Fibroblast of skin of left biceps (primary cell): ENCODE measurements at regions not wholly inside any gene's neighbourhood (a gene's known extent, or its start where the extent isn't known, plus 50 kb on each side); places are given as distances from the start of the nearest gene placed in this dataset.
"Not testable (repeated sequence)": the region's sequence is repeated elsewhere in the genome, so short reads cannot be mapped to it uniquely, and the experiment has no call there.

Experiments used
- DNase-seq, 2 experiments: peaks; one replicate each; pipeline ENCODE4 v3.0.0-alpha.2; 2013; ENCODE audit warnings: low read depth in 2 of 2

- DNase-seq: not testable (repeated sequence)
Measured at GRCh38 chr6:60574723-60575122, 1711.3 kb downstream of the KHDRBS2 start.

- not testable (repeated sequence) for DNase-seq
Measured at GRCh38 chr6:60572607-60573006, 1713.4 kb downstream of the KHDRBS2 start.

- not testable (repeated sequence) for DNase-seq
Measured at GRCh38 chr6:60571293-60572016, 1714.6 kb downstream of the KHDRBS2 start.

GRCh38 chr6:60570599-60570998 is 1715.4 kb downstream of the KHDRBS2 start:
- DNase-seq: not testable (repeated sequence)

GRCh38 chr6:60567447-60568187 is 1718.4 kb downstream of the KHDRBS2 start:
- DNase-seq: not testable (repeated sequence)

GRCh38 chr6:60566387-60566786 is 1719.6 kb downstream of the KHDRBS2 start:
- not testable (repeated sequence) for DNase-seq

DNA sequence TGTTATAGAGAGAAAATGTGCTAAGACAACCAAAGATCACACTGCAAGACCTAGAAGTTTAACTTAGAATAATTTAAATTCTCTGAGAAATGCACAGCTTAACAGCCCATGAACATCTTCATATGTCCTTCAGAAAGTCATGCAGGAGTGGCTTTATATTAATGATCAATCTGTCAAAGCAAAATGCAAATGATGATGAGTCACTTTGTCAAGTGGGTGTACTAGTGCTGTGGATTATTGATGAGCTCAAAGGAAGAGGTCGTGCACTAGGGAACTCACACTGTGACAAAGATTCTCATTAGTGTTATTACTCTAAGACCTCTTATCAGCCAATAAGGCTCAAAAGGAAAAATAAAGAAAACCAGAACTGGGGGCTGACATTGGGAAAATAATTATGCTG is 1726.3 kb downstream of the KHDRBS2 start:
- not testable (repeated sequence) for DNase-seq

DNA sequence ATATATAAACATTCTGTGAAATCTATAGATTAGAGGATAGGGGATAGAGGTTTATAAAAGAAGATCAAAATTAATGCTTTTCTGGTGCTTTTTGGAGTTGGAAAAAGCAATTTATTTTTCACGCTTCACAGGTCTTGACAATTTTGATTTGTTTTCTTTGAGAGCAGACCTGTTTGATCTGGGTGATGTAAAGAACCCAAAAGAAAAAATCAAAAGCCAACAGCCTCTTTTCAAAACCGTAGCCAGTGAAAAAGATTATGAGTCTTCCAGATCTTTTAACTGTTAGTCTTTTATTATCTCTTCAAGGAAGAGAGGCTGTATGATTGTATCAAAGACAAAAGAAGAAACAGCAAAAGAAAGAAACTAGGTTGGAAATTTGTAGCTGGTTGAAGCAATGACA is 1738.7 kb downstream of the KHDRBS2 start:
- DNase-seq: not testable (repeated sequence)

DNA sequence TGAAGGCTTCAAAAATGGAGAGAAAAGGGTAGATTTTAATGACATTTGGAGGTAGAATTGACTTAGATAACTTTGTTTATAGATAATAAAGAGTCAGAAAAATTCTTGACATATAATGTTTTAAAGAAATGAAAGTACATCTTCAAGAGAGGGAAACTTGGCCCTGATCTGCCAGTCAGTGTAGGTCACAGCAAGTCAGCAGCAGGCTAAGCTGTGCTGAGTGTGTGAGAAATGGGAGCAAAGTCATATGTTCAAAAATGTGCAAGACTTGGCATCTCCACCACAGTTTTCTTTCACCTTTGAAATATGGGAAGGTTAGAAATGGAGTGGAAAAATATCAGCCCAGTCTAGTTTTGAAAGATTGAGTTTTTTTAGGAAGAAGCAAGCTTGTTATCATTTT is 1761.3 kb downstream of the KHDRBS2 start:
- not testable (repeated sequence) for DNase-seq

DNA sequence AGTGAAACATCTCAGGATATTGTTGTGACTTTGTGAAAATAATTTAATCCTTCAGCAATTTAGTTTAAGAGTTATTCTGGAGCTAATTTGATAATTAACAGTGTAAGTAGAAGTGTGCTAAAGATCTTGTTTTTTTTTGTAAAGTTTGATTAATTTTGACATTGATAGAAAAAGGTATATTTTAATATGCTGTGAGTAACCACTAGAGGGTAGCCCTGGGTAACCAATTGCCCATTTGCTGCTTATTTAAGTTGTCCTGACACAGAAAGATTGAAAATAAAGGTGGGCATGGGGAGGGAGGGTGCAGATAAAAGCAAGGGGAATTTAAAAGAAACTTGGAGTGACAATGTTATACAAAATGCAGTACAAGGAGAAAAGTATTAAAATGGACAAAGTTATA is 1808.3 kb downstream of the KHDRBS2 start:
- DNase-seq: not testable (repeated sequence)

- DNase-seq: not testable (repeated sequence)
Measured at GRCh38 chr6:60473805-60474204, 1812.2 kb downstream of the KHDRBS2 start.

GRCh38 chr6:60471426-60471825 is 1814.6 kb downstream of the KHDRBS2 start:
- not testable (repeated sequence) for DNase-seq

DNA sequence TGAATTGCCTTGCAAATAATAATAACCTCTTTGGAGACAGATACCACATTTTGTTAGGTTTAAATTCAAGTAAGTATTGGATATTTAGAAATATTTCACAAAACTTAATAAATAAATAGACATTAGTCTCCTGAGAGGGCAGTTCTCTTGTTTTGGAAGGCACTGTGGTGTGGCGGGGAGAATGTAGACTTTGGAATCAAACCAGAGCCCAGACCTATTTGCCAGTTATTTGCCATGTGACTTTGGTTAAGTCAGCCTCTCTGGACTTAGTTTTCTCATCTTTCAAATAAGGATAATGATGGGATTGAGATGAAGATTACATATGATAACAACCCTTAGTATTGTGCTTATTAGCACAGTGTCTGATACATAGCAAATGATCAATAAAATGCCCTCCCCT is 1835.6 kb downstream of the KHDRBS2 start:
- DNase-seq: not testable (repeated sequence)

GRCh38 chr6:60444532-60444931 is 1841.5 kb downstream of the KHDRBS2 start:
- not testable (repeated sequence) for DNase-seq

DNA sequence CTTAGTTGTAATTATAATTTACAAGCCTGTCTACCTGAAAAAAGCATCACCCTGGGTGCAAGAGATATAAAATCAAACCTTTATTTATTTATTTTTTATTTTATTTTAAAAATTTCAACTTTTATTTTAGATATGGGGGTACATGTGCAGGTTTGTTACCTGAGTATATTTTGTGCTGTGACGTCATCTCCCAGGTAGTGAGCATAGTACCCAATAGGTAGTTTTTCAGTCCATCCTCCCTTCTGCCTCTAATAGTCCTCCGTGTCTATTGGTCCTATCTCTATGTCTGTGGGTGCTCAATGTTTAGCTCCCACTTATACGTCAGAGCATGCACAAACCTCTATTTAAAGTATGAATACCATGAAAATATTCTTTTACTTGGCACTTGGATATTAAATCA is 1846.3 kb downstream of the KHDRBS2 start:
- not testable (repeated sequence) for DNase-seq

- DNase-seq: not testable (repeated sequence)
Measured at GRCh38 chr6:60422691-60423090, 1863.3 kb downstream of the KHDRBS2 start.

DNA sequence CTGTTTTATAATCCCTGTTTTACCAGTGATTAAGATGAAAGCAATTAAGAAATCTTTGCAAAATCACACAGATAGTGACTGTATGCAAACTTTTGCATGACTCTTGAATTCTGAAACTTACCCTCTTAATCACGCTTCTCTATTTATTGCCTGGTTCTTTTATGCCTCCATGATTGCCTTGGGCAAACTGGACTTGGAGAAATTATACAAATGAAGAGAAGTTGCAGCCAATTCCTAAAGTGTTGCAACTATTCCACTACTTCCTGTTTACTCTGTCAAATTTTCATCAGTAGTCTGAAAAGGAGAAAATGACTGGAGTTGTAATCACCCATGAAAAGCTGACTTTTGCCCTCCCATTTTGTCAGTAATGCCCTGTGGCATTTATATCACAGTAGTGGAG is 1869.9 kb downstream of the KHDRBS2 start:
- not testable (repeated sequence) for DNase-seq

- DNase-seq: not testable (repeated sequence)
Measured at GRCh38 chr6:60408747-60409146, 1877.3 kb downstream of the KHDRBS2 start.

DNA sequence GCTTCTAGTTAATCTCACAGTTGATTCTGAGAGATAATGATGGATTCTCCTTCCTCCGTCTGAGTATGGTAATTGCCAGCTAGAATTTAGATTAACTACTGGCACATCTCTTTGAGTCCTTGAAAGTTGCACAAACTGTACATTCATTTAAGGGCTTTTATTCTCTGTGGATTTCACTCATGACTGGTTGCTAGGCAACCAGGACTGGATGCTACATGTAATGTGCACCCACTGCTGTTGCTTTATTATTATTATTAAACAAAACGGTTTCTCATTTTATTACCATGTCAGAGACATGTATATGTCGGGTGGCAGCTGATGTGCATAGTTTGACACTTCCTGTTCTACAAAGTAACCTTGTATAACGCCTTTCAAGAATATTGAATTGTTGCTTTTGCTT is 1882.8 kb downstream of the KHDRBS2 start:
- DNase-seq: not testable (repeated sequence)

DNA sequence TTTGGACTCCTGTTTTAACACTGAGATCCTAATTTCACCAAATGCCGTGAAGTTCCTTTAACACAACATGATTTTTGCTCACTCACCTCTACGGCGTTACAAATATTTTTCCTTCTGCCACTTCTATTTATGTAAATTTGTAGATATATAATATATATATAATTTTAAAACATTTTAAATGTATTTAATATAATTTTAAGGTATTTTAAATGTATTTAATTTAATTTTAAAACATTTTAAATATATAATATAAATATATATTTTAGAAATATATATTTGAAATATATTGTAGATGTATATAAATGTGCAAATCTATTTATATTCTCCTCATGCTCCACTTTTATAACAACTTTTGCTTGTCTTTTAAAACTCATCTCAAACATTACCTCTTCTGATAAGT is 1883.5 kb downstream of the KHDRBS2 start:
- not testable (repeated sequence) for DNase-seq

- not testable (repeated sequence) for DNase-seq
Measured at GRCh38 chr6:60395261-60395660, 1890.8 kb downstream of the KHDRBS2 start.

- DNase-seq: not testable (repeated sequence)
Measured at GRCh38 chr6:60392969-60393368, 1893.1 kb downstream of the KHDRBS2 start.

- DNase-seq: not testable (repeated sequence)
Measured at GRCh38 chr6:60389094-60389493, 1896.9 kb downstream of the KHDRBS2 start.
